ENCODE measurements at regions not wholly inside any gene's neighbourhood (a gene's known extent, or its start where the extent isn't known, plus 50 kb on each side); places are given as distances from the start of the nearest gene placed in this dataset.
"Not testable (repeated sequence)": the region's sequence is repeated elsewhere in the genome, so short reads cannot be mapped to it uniquely, and the experiment has no call there.

GRCh38 chr3:157920822-157921700 lies 185.2 kb downstream of the SHOX2 start:
- DNase-seq (ENCODE audit: low spot score), result no peak

GRCh38 chr3:157919319-157919887 lies 186.8 kb downstream of the SHOX2 start:
- no peak for DNase-seq (ENCODE audit: low spot score)

- DNase-seq (ENCODE audit: low spot score), result no peak
Measured at GRCh38 chr3:157918402-157918801, 187.8 kb downstream of the SHOX2 start.

GRCh38 chr3:157916672-157917071 lies 189.5 kb downstream of the SHOX2 start:
- DNase-seq (ENCODE audit: low spot score), result no peak

- DNase-seq (ENCODE audit: low spot score), result no peak
Measured at GRCh38 chr3:157914882-157915281, 191.3 kb downstream of the SHOX2 start.

GRCh38 chr3:157913741-157914150 lies 192.5 kb downstream of the SHOX2 start:
- no peak for DNase-seq (ENCODE audit: low spot score)

- no peak for DNase-seq (ENCODE audit: low spot score)
Measured at GRCh38 chr3:157912514-157913451, 193.4 kb downstream of the SHOX2 start.

GRCh38 chr3:157906627-157907026 lies 199.6 kb downstream of the SHOX2 start:
- DNase-seq (ENCODE audit: low spot score), result no peak

- DNase-seq (ENCODE audit: low spot score), result no peak
Measured at GRCh38 chr3:157905885-157906284, 200.3 kb downstream of the SHOX2 start.

GRCh38 chr3:157902680-157903079 lies 203.5 kb downstream of the SHOX2 start:
- DNase-seq (ENCODE audit: low spot score), result not testable (repeated sequence)

- DNase-seq (ENCODE audit: low spot score), result no peak
Measured at GRCh38 chr3:157888040-157888439, 218.2 kb downstream of the SHOX2 start.

GRCh38 chr3:157876556-157876955 lies 229.7 kb downstream of the SHOX2 start:
- DNase-seq (ENCODE audit: low spot score), result no peak

- no peak for DNase-seq (ENCODE audit: low spot score)
Measured at GRCh38 chr3:157872902-157873301, 233.3 kb downstream of the SHOX2 start.

- DNase-seq (ENCODE audit: low spot score), result no peak
Measured at GRCh38 chr3:157871838-157872460, 234.3 kb downstream of the SHOX2 start.

- DNase-seq (ENCODE audit: low spot score), result no peak
Measured at GRCh38 chr3:157871248-157871647, 235.0 kb downstream of the SHOX2 start.

GRCh38 chr3:157868946-157869345 lies 237.3 kb downstream of the SHOX2 start:
- no peak for DNase-seq (ENCODE audit: low spot score)

- no peak for DNase-seq (ENCODE audit: low spot score)
Measured at GRCh38 chr3:157868196-157868595, 238.0 kb downstream of the SHOX2 start.

- DNase-seq (ENCODE audit: low spot score), result no peak
Measured at GRCh38 chr3:157865352-157866000, 240.7 kb downstream of the SHOX2 start.

GRCh38 chr3:157861076-157861765 lies 245.0 kb downstream of the SHOX2 start:
- no peak for DNase-seq (ENCODE audit: low spot score)

- DNase-seq (ENCODE audit: low spot score), result no peak
Measured at GRCh38 chr3:157859541-157859940, 246.7 kb downstream of the SHOX2 start.

- DNase-seq (ENCODE audit: low spot score), result no peak
Measured at GRCh38 chr3:157858821-157859220, 247.4 kb downstream of the SHOX2 start.
